ENCODE measurements at regions not wholly inside any gene's neighbourhood (a gene's known extent, or its start where the extent isn't known, plus 50 kb on each side); places are given as distances from the start of the nearest gene placed in this dataset.

- TF ChIP-seq CTCF (conservative IDR thresholded peaks at IDR 0.05; ENCODE audit: low read length) = no peak
- TF ChIP-seq EZH2phosphoT487 (IDR thresholded peaks at IDR 0.05; ENCODE audit: borderline replicate concordance, low read depth, low read length) = no peak
These were observed 145.9 kb upstream of the ADCY2 start for GRCh38 chr5:7250004-7250403.
